HG03460 (cell line): ENCODE measurements at regions not wholly inside any gene's neighbourhood (a gene's known extent, or its start where the extent isn't known, plus 50 kb on each side); places are given as distances from the start of the nearest gene placed in this dataset.

Experiments used
- ATAC-seq: cut with Tn5 transposase; IDR thresholded peaks from one replicate; pipeline ENCODE4 v1.9.1; 2021; ENCODE audit not compliant: unreplicated experiment

GRCh38 chr15:39290711-39291435, 290.0 kb upstream of the THBS1 start:
- no peak for ATAC-seq

- ATAC-seq: no peak
Measured at GRCh38 chr15:39291690-39292089, 289.2 kb upstream of the THBS1 start.

GRCh38 chr15:39296955-39297354, 283.9 kb upstream of the THBS1 start:
- ATAC-seq: no peak

- no peak for ATAC-seq
Measured at GRCh38 chr15:39298271-39298962, 282.5 kb upstream of the THBS1 start.

GRCh38 chr15:39299486-39300267, 281.2 kb upstream of the THBS1 start:
- ATAC-seq: no peak

GRCh38 chr15:39300451-39301153, 280.3 kb upstream of the THBS1 start:
- ATAC-seq: no peak

- no peak for ATAC-seq
Measured at GRCh38 chr15:39301589-39301999, 279.3 kb upstream of the THBS1 start.

- no peak for ATAC-seq
Measured at GRCh38 chr15:39302936-39303335, 277.9 kb upstream of the THBS1 start.

- no peak for ATAC-seq
Measured at GRCh38 chr15:39304201-39304841, 276.6 kb upstream of the THBS1 start.

GRCh38 chr15:39304931-39305728, 275.7 kb upstream of the THBS1 start:
- no peak for ATAC-seq

GRCh38 chr15:39310633-39311032, 270.2 kb upstream of the THBS1 start:
- no peak for ATAC-seq

- ATAC-seq: no peak
Measured at GRCh38 chr15:39312984-39313383, 267.9 kb upstream of the THBS1 start.

- no peak for ATAC-seq
Measured at GRCh38 chr15:39313467-39313866, 267.4 kb upstream of the THBS1 start.

- ATAC-seq: no peak
Measured at GRCh38 chr15:39313881-39314280, 267.0 kb upstream of the THBS1 start.

GRCh38 chr15:39315206-39315850, 265.6 kb upstream of the THBS1 start:
- no peak for ATAC-seq

- ATAC-seq: no peak
Measured at GRCh38 chr15:39317225-39317624, 263.7 kb upstream of the THBS1 start.

- ATAC-seq: no peak
Measured at GRCh38 chr15:39318231-39318630, 262.6 kb upstream of the THBS1 start.

- ATAC-seq: no peak
Measured at GRCh38 chr15:39320355-39320754, 260.5 kb upstream of the THBS1 start.

- no peak for ATAC-seq
Measured at GRCh38 chr15:39320886-39321285, 260.0 kb upstream of the THBS1 start.
